ENCODE measurements at regions not wholly inside any gene's neighbourhood (a gene's known extent, or its start where the extent isn't known, plus 50 kb on each side); places are given as distances from the start of the nearest gene placed in this dataset.

DNA sequence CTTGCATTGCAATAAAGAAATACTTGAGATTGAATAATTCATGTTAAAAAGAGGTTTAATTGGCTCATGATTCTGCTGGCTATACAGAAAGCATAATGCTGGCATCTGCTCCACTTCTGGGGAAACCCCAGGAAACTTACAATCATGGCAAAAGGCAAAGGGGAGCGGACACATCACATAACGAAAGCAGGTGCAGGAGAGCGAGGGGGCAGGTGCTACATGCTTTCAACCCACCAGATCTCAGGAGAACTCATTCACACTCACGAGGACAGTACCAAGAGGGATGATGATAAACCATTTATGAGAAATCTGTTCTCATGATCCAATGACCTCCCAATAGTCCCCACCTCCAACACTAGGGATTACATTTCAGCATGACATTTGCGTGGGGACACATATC lies 172.6 kb downstream of the RASSF9 start (continued):
- TF ChIP-seq BCL11A (IDR thresholded peaks at IDR 0.05; ENCODE audit: low read depth in 2 of 2, low read length in 2 of 2) (no peak), POLR2A (IDR thresholded peaks at IDR 0.05; ENCODE audit: control extremely low read depth in 1 of 2, low read depth in 2 of 2, low read length in 2 of 2) (no peak), BRCA1 (IDR thresholded peaks at IDR 0.05; ENCODE audit: low read depth, low read length) (no peak), TAF7 (optimal IDR thresholded peaks at IDR 0.05; ENCODE audit: borderline replicate concordance, low read depth, low read length) (no peak), RAD21 (IDR thresholded peaks at IDR 0.05 in 1 of 2, conservative IDR thresholded peaks at IDR 0.05 in 1 of 2; ENCODE audit: low read depth in 2 of 2, low read length in 2 of 2) (no peak), TCF12 (IDR thresholded peaks at IDR 0.05; ENCODE audit: low read depth, low read length) (no peak)
